ENCODE measurements at regions not wholly inside any gene's neighbourhood (a gene's known extent, or its start where the extent isn't known, plus 50 kb on each side); places are given as distances from the start of the nearest gene placed in this dataset.

GRCh38 chr20:48238781-48239180, 453.5 kb upstream of the SULF2 start:
- CTCF ChIA-PET, result no interaction called here
- Mint-ChIP-seq H3K4me1 (ENCODE audit: low read depth, unreplicated experiment) (peaks cover 7% of the 10 kb centered on the region), H3K9me3 (ENCODE audit: unreplicated experiment) (peaks cover 2% of the 10 kb centered on the region), H3K27me3 (ENCODE audit: insufficient read depth, unreplicated experiment) (no peaks in the 10 kb centered on the region), H3K36me3 (ENCODE audit: insufficient read depth, unreplicated experiment) (no peaks in the 10 kb centered on the region), H3K27ac (ENCODE audit: unreplicated experiment) (no peak overlapping the region), H3K4me3 (ENCODE audit: unreplicated experiment) (no peak overlapping the region)
- Histone ChIP-seq H3K9me3 (no peaks in the 10 kb centered on the region), H3K27me3 (replicated peaks; ENCODE audit: control insufficient read depth, insufficient read depth, low read length) (no peaks in the 10 kb centered on the region), H3K4me1 (no peaks in the 10 kb centered on the region), H3K4me3 (ENCODE audit: low read depth, low read length) (no peak overlapping the region), H3K36me3 (ENCODE audit: control insufficient read depth, insufficient read depth, low read length) (no peaks in the 10 kb centered on the region)
- intact Hi-C loops (cut with micrococcal nuclease; ENCODE audit: unreplicated experiment), result no loop called here
- DNase-seq, result peak in 1 of 2 experiments; percentile 33
- POLR2A ChIA-PET, result no interaction called here
- BruUV-seq (replicated peaks), result no TSS peak
- no peak for TF ChIP-seq CTCF (IDR thresholded peaks at IDR 0.05; ENCODE audit: insufficient read depth in 1 of 2, low read depth in 1 of 2, low read length in 1 of 2, severe bottlenecking in 1 of 2, unreplicated experiment in 1 of 2)

- H3K9me3 Mint-ChIP-seq (ENCODE audit: unreplicated experiment), result peaks cover 7% of the 10 kb centered on the region
- Histone ChIP-seq H3K27me3 (replicated peaks; ENCODE audit: control insufficient read depth, insufficient read depth, low read length) (no peaks in the 10 kb centered on the region), H3K9me3 (peaks cover 2% of the 10 kb centered on the region; the same call in 1 of the 2 replicates), H3K36me3 (ENCODE audit: control insufficient read depth, insufficient read depth, low read length) (no peaks in the 10 kb centered on the region), H3K4me3 (ENCODE audit: low read depth, low read length) (no peak overlapping the region), H3K4me1 (no peaks in the 10 kb centered on the region)
- no peak overlapping the region for H3K4me3 Mint-ChIP-seq (ENCODE audit: unreplicated experiment)
- CTCF ChIA-PET, result no interaction called here
- no peak overlapping the region for H3K27ac Mint-ChIP-seq (ENCODE audit: unreplicated experiment)
- no TSS peak for BruUV-seq (replicated peaks)
- TF ChIP-seq CTCF (IDR thresholded peaks at IDR 0.05; ENCODE audit: insufficient read depth in 1 of 2, low read depth in 1 of 2, low read length in 1 of 2, severe bottlenecking in 1 of 2, unreplicated experiment in 1 of 2), result no peak
- DNase-seq, result peak in 1 of 2 experiments; percentile 19
- no peaks in the 10 kb centered on the region for H3K36me3 Mint-ChIP-seq (ENCODE audit: insufficient read depth, unreplicated experiment)
- H3K27me3 Mint-ChIP-seq (ENCODE audit: insufficient read depth, unreplicated experiment), result no peaks in the 10 kb centered on the region
- peaks cover 7% of the 10 kb centered on the region for H3K4me1 Mint-ChIP-seq (ENCODE audit: low read depth, unreplicated experiment)
- intact Hi-C loops (cut with micrococcal nuclease; ENCODE audit: unreplicated experiment), result no loop called here
- POLR2A ChIA-PET, result no interaction called here
Observed at GRCh38 chr20:48238326-48238725, 453.0 kb upstream of the SULF2 start.

- Mint-ChIP-seq H3K4me3 (ENCODE audit: unreplicated experiment) (no peak overlapping the region), H3K27ac (ENCODE audit: unreplicated experiment) (no peak overlapping the region), H3K27me3 (ENCODE audit: insufficient read depth, unreplicated experiment) (no peaks in the 10 kb centered on the region), H3K9me3 (ENCODE audit: unreplicated experiment) (peaks cover 26% of the 10 kb centered on the region), H3K4me1 (ENCODE audit: low read depth, unreplicated experiment) (peaks cover 7% of the 10 kb centered on the region), H3K36me3 (ENCODE audit: insufficient read depth, unreplicated experiment) (no peaks in the 10 kb centered on the region)
- Histone ChIP-seq H3K27me3 (replicated peaks; ENCODE audit: control insufficient read depth, insufficient read depth, low read length) (no peaks in the 10 kb centered on the region), H3K36me3 (ENCODE audit: control insufficient read depth, insufficient read depth, low read length) (no peaks in the 10 kb centered on the region), H3K4me1 (no peaks in the 10 kb centered on the region), H3K9me3 (peaks cover 20% of the 10 kb centered on the region), H3K4me3 (ENCODE audit: low read depth, low read length) (no peak overlapping the region)
- intact Hi-C loops (cut with micrococcal nuclease; ENCODE audit: unreplicated experiment), result no loop called here
- BruUV-seq (replicated peaks), result no TSS peak
- DNase-seq, result peak in 1 of 2 experiments; percentile 32
- TF ChIP-seq CTCF (IDR thresholded peaks at IDR 0.05; ENCODE audit: insufficient read depth in 1 of 2, low read depth in 1 of 2, low read length in 1 of 2, severe bottlenecking in 1 of 2, unreplicated experiment in 1 of 2), result no peak
- ChIA-PET POLR2A (interaction anchor here (0.5 kb wide), 1 partner anchor 15 kb away, joined by 7 read pairs; no protein-coding TSS in a partner anchor), CTCF (interaction anchor here (0.6 to 1.0 kb wide), 2 partner anchors 47 to 450 kb away, joined by 3 to 4 read pairs; no protein-coding TSS in a partner anchor)
Observed at GRCh38 chr20:48236000-48236970, 451.0 kb upstream of the SULF2 start.

Data from Caco-2 (cell line).